Activated T-helper 1 cell treated with Interleukin-2 at 50 U/mL for 16 hours (primary cell): ENCODE measurements at regions not wholly inside any gene's neighbourhood (a gene's known extent, or its start where the extent isn't known, plus 50 kb on each side); places are given as distances from the start of the nearest gene placed in this dataset.

ENCODE experiments used
- DNase-seq: peaks from one replicate; pipeline ENCODE4 v3.0.0-alpha.2; 2020; ENCODE audit warnings: low read depth

DNA sequence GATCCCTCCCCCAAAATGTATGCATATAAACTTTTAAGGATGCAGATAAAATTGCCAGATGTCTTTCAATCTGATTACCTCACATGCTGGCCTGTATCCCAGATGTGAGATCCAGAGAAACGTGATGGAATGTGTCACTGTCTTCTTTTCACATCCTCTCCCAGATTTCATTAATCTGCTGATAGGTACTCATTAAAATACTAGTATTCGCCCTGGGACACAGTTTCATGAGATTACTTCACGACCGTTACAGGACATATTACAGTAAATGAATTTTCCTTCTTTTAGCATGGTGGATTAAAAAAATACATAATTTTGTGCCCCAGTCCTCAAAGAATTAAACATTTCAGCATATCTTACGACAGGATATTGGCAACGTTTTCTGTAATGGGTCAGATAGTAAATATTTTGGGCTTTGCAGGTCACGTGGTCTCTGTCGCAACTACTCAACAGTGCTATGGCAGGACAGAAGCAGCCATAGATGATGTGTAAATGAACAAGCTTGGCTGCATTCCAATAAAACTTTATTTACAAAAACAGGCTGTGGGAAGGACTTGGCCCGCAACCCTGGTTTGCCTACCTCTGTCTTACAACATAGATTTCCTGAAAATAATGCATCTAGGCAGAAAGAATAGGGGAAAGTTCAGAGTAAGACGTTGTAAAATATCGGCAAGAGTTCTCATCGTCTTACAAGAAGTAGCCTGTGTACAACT lies 156.0 kb upstream of the DIO3 start:
- DNase-seq = no peak

DNA sequence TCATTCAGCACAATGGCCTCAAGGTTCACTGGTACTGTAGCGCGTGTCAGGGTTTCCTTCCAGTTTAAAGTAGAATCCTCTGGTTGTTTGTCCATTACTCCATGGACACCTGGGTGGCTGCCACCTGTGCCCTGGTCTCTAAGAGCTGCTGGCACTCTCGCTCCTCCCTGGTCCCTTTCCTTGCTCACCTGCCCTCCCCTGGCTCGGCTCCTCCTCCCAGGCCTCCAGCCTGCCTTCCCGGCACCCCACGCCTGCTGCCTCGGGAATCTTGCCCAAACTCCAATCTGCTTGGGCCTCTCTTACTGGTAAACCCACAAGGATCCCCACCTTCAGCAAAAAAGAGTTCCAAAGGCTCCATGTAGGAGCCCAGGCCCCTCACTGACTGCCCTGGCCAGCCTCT lies 154.4 kb upstream of the DIO3 start:
- DNase-seq = no peak

DNA sequence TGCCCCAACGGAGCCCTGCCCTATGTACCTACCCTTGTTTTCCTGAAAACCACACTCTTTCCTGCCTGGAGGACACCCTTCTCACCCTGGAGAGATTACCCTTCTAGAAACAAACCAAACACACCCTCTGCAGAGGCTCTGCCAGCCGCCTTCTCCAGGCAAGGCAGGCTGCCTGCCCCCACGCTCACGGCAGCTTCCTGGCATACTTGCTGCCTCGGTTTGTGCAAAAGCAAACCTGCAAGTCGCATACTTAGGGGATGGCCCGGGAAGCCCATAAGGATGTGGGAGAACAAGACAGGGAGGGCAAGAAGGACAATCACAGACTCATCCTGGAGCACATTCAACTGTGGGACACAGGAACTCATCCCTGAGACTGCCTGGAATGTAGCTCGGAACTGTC lies 154.0 kb upstream of the DIO3 start:
- no peak for DNase-seq

DNA sequence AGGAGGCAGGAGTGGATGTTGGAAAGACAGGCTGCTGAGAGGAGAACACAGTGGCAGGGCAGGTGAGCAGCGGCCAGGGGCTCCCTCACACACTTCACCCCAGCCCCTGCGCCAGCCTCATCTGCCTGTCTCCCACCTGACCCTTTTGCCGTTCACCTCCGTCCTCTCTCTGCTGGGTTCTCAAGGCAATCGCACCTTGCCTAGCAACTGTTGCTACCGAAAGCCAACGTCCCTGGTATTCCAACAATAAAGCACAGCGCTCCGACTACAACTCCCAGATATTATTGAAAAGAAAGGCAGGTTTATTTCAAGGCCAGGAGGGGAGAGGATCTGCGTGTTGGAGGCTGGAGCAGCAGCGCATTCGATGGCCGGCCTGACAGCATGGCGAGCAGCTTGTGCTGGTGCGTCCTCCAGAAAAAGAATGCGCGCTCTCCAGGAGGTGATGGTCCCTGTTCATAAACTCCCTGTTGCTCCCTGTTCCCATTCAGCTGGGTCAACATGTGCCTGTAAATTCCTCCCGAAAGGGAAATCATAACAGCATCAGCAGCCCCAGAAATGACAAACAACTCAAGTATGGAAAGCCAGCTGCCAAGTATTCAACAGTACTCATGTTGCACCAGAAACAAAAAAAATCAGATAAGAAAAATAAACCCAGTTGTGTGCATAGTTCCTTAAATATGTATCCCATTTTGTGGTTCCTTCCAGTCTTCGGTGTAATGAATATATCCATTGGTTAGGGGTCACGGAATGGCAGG lies 153.0 kb upstream of the DIO3 start:
- no peak for DNase-seq

DNA sequence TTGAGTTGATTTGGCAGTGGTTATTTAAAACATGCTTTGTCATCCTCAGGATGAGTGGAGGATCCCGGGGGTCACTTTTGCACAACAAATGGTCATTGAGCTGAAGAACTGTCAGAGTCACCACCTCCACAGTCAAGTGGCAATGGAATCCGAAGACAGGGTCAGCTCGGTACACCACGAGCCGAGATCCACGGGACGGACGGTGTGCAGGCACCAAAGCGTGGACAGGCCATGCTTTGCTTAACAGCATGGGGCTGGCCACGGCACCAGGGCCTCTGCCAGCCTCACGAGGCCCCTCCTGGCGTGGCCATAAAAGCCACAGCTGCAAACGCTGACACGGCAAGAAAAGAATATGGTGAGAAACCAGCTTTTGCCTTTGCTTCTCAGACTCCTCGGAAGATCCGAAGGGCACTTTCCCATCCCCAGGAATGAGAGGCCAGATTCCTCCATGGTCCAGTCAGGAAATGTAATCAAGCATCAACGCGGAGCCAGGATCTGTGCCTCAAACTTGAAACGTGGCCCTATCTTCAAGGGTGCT lies 152.2 kb upstream of the DIO3 start:
- DNase-seq = no peak

DNA sequence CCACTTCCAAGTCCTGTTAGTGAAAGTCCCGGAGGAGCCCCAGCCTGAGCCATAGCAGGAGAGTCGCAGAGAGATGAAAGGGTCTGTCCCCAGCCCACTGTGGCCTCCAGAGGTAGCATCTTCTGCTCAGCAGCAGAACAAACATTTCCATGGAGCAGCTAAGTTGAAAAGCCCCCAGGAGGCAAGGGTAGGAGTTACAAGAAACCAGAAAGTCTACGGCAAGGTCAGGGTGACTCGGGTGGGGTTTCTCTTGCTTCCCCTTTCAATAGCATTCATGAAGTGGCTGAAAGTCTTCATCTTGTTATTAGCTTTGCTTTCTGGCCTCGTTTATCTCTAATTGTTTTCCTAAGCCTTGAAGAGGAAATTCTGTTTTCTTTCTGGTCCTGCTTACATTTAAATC lies 151.2 kb upstream of the DIO3 start:
- DNase-seq = no peak

DNA sequence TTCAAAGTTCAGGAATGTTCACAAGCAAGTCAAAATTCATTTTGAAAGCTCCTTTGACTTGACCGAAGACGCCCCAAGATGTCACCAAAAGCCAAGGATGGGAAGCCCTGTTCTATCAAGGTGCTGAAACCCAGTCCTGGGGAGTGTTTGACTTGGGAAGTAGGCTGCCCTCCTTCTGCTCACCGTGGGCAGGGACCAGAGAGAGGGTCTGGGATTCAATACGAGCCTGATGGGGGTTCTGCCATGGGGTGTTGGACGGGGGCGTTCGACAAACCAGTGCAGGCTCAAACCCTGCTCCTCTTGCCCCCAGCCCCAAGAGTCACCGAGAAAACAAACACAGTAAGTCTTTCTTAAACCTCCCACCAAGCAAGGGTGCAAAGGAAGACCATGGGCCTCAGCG lies 150.1 kb upstream of the DIO3 start:
- DNase-seq = no peak

DNA sequence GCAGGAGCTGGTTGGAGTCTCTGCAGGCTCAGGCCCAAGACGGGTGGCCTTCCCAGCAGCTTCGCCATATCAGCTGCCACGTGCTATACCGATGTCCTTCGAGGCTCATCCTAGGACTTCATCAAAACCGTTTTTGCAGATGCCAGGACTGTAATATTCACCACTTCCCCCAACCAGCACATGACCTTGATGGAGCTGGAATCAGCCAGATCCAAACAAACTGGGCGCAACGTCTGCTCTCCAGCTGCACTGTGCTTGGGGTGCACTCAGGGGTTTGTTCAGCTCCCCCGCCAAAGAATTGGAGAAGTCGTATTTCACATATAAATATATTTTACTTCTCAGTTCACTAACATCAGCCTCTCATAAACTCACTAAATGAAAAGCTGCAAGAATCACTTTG lies 149.5 kb upstream of the DIO3 start:
- DNase-seq = no peak

DNA sequence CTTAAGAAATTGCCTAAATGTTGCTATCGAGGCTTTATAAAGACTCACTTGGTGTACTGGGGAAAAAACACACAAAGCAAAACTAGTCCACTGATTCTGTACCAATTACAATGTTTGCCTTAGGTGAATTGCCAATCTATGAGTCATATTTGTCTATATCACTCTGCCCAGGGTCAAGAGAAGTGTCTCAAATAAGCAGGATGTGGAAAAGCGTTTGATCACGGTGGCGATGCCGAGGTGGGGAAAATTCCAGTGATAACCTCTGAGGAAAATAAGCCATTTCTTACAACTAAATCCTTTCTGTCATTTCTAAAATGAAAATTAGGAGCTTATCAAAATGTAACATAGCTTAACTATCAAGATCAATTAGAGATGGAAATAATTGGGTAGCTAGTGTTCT lies 148.6 kb upstream of the DIO3 start:
- DNase-seq = no peak

DNA sequence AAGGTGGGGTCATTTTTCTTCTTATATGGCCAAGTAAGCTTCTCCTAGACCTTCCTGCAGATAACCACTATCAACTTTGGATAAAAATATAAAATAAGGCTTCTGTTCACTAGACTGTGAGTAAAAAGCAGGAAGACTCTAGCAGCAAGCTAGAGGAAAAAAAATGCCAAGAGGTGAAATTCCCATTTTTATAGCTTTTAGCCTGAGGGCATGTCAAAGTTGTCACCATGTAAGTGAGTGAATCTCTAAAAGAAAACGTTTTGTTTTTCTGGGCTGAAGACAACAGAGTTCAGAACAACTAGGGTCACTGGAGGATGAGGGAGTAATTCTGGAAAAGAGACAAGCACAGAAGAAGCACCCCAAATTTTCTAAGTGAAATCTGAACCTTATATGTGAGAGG lies 143.9 kb upstream of the DIO3 start:
- no peak for DNase-seq

DNA sequence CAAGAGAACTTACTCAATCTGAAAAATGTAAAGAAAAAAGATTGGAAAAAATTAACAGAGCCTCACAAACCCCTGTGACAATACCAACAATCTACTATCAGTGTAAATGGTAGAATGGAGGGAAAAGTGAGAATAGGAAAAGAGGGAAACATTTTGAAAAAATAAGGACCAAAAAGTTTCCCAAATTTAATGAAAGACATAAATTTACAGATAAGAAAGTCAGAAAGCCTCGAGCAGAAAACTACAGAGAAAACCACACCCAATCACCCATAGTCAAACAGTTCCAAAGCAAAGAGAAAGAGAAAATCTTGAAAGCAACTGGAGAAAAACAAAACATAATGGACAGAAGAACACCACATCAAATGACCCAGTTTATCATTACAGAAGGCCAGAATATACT lies 142.7 kb upstream of the DIO3 start:
- no peak for DNase-seq

DNA sequence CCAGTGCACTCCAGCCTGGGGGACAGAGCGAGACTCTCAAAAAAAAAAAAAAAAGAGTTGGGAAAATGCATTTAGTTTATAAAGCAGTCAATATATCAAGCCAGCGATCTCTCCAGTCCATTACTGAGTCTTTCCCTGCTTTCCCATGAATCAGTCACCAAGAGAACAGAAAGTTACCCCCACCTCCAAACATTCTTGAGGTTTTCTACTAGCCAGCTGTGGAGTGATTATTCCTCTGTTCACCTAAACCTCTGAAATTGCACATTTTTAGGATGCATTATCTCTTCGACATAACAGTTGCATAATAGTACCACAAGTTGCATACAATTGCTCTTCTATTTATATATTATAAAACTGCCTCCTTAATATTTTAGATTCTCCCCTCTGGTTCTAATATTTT lies 134.8 kb upstream of the DIO3 start:
- DNase-seq = no peak

DNA sequence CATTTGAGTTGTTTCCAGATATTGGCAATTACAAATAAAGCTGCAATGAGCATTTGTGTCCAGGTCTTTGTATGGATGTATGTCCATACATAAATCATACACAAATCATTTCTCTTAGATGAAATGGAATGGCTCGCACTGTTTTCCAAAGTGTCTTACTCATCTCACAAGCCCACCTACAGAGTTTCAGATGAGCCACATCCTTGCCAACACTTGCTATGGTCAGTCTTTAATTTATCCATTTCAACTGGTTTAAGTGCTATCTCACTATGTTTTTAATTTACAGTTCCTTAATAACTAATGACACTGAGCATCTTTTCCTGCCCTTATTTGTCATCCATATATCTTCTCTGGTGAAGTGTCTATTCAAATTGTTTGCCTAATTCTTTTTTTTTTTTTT lies 132.9 kb upstream of the DIO3 start:
- DNase-seq = no peak

DNA sequence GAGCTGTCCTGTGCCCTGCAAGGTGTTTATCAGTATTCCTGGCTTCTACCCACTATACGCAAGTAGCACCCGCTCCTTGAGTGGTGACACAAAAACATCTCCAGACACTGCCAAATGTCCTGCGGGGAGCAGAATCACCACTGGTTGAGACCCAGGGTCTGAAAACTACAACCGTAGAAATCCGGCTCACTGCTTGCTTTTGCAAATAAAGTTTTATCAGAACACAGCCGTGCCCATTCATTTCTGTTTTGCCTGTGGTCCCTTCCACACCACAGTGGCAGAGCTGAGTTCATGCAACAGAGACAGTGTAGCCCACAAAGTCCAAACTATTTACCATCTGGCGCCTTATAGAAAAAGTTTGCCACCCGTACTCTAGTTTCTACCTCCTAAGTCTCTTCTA lies 125.7 kb upstream of the DIO3 start:
- no peak for DNase-seq

DNA sequence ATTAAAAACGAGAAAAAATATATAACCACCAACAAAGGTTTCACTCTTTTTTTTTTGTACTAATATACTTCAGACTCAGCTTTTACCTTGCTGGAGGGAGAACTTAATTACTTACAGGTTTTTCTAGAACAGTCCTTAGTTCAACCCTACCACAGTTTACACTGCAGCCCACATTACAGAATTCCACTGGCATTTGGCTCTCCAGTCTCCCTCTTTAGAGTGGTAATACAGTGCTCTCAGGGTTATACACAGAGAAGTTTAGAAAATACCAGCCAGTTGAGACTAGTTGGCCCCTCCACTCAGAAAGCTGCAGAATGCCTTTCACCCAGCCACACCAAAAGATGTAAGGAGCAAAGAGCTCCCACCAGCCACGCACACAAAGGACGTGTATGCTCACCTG lies 122.3 kb upstream of the DIO3 start:
- DNase-seq = no peak

DNA sequence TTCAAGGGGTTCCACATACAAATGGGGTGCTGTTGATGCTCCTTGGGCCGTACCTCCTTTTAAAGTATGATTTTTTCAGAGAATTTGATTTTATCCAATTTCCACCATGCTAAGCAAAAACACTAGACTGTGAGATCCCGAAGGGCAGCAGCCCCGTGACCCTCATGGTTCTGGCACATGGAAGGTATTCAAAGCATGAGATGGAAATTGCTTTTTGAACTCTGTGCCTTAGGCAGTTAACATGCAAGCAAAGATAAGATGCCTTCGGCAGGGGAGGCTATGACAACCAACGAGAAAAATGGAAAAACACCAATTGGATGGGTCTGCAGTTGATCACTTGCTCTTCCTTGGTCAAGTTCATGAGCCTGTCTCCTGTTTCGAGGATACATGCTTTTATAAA lies 120.8 kb upstream of the DIO3 start:
- DNase-seq = no peak

DNA sequence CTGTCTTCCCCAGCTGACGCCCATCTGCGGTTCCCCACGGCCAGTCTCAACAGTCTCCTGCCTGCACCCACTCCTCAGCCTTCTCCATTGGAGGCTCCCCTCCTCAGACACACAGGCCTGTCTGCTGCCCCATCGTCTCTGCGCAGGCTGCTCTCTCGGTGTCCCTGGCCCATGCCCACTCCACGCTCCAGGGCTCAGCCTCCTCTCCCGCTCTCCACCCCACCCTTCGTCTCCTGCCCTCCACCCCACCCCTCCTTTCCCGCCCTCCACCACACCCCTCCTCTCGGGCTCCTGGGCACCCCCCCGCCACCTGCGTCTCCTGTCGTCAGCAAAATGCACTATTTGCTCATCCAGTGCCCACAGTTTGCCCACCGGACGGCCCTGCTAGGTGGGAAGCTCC lies 119.6 kb upstream of the DIO3 start:
- no peak for DNase-seq

DNA sequence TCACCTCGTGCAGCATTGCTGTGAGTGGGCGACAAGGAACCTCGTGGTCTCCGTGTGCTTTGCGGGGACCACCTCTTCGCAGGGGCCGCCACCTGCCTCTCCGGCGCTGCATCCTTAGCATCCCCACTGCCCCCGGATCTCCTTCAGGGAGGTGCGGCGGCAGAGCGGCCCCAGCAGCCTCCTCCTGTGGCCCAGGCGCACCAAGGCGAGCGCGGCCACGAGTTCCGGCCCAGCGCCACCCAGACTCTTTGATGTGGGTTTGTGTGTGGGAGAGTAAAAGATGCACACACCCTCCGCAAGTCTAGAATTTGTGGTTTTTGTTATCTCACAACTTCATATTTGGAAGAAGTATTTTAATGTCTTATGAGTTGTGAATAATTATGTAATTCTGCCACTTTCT lies 118.8 kb upstream of the DIO3 start:
- peak; percentile 37 for DNase-seq

DNA sequence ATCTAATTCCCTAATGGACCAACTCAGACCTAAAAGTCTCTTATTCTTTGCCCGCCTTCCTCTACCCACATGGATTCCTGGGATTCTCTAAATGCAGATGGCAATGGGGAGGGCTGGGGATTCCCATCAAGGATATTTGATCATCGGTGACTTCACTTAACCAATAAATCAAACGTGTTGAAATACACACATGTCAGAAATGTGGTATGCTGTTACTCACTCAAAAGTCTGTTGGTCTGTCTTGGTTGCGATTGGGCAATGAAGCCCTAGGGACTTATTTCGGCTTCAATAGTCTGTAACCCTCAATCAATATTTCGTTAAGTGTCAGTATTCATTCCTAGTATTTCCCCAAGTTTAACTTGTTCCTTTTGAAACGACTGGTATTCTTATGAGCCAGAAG lies 117.2 kb upstream of the DIO3 start:
- no peak for DNase-seq

DNA sequence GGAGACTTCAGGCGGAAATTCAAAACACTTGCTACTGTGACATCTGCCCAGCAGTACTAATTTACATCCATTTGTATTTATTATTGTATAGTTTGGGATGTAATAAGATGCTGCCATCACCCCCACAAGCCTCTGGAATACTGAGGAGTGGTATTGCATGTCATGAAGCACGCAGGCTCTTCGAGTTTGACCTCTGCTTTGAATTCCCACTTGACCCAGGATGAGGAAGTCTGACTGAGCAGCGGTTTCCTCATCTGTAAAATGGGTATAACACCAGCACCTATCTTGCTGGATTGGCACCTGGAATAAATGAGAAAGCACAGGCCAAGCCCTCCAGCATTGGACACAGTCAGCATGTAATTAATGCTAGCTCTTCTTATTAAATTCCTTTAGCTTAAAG lies 116.0 kb upstream of the DIO3 start:
- DNase-seq = no peak

DNA sequence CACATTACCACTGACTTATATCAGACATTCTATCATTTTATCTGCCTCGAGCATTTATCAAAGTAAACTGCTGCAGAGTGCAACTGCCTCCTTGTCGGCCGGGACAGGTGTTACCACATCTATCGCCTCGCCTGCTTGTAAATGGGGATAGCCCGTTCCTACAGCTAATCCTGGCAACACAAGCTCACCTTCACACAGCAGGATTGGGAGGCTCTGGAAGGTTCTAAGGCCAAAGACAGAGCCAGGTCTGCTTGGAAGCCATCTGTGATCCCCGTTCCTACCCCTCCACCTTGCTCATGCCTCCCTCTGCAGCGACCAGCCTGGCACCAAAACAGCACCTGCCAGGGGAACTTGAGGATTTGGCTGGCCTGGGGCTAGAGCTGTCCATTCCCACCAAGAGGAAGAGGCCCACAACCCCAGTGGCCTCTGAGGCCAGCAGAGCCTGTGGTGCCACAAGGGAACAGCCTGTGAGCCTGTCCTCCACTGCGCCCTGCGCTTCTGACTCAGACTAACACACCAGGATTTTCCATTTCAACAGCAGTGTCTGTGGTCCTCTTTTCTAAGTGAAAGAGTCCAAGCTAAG lies 114.8 kb upstream of the DIO3 start:
- no peak for DNase-seq

DNA sequence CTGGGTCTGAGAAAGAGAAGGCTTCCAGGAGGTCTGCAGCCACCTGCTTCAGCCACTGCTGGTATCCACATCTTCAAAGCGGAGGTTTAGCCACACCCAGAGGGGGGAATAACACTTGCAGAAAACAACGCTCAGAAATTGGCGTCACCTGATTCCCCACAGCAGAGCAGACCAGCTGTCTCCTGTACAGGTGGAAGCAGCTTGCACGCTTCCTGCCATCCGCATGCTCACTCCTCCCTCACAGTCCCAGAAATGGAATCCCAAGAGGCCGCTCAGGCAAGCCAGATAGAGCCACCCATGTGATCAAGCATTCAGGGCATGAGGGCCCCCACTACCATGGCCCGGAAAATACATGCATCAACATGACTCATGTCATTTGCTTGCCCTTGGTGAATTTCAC lies 112.2 kb upstream of the DIO3 start:
- DNase-seq = no peak

DNA sequence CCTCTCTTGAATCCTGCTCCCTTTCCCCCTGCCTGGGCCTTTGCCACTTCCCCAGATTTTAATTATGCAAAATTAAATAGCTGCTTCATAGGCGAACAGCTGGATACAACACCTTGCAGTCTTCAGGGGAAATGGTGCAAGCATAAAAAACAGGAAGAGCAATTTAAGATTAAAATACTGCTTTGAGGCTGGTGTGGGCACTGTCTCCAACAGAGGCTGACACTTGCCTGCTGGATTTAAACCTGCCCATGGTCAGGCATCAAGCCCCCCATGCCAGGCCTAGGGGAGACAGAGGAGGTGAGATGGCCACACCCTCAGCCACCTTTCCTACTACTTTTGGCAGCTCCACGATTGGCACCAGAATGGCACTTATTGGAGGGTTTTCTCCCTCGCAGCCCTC lies 110.1 kb upstream of the DIO3 start:
- no peak for DNase-seq
